Stimulated activated CD4-positive, alpha-beta T cell treated with anti-CD3 and anti-CD28 coated beads, TNF-alpha, amount 100 ng/mL, for 1 hour (primary cell): ENCODE measurements at regions not wholly inside any gene's neighbourhood (a gene's known extent, or its start where the extent isn't known, plus 50 kb on each side); places are given as distances from the start of the nearest gene placed in this dataset.

Experiments
- DNase-seq, 3 donors: peaks; one replicate each; pipeline ENCODE4 v3.0.0-alpha.2; 2020; ENCODE audit warnings: low read depth in 3 of 3, low spot score in 1 of 3

GRCh38 chr4:74640111-74640903 lies 154.0 kb downstream of the BTC start:
- DNase-seq, result no peak

GRCh38 chr4:74642006-74642405 lies 152.3 kb downstream of the BTC start:
- no peak for DNase-seq

GRCh38 chr4:74649193-74649592 lies 145.1 kb downstream of the BTC start:
- no peak for DNase-seq

- no peak for DNase-seq
These were observed 143.1 kb downstream of the BTC start for GRCh38 chr4:74651198-74651597.

- no peak for DNase-seq
These were observed 140.7 kb downstream of the BTC start for GRCh38 chr4:74653331-74654229.

- DNase-seq, result no peak
These were observed 140.1 kb downstream of the BTC start for GRCh38 chr4:74654230-74654681.

- DNase-seq, result no peak
These were observed 137.7 kb downstream of the BTC start for GRCh38 chr4:74656596-74656995.

- DNase-seq, result no peak
These were observed 136.2 kb downstream of the BTC start for GRCh38 chr4:74658116-74658515.

GRCh38 chr4:74659576-74660411 lies 134.5 kb downstream of the BTC start:
- no peak for DNase-seq

GRCh38 chr4:74660866-74661265 lies 133.5 kb downstream of the BTC start:
- no peak for DNase-seq

- DNase-seq, result no peak
These were observed 132.7 kb downstream of the BTC start for GRCh38 chr4:74661427-74662201.

GRCh38 chr4:74663631-74664030 lies 130.7 kb downstream of the BTC start:
- no peak for DNase-seq

GRCh38 chr4:74665346-74665745 lies 129.0 kb downstream of the BTC start:
- no peak for DNase-seq

- DNase-seq, result no peak
These were observed 128.4 kb downstream of the BTC start for GRCh38 chr4:74665876-74666275.

GRCh38 chr4:74667438-74667837 lies 126.9 kb downstream of the BTC start:
- no peak for DNase-seq

- no peak for DNase-seq
These were observed 126.4 kb downstream of the BTC start for GRCh38 chr4:74667944-74668343.

- no peak for DNase-seq
These were observed 124.6 kb downstream of the BTC start for GRCh38 chr4:74669702-74670101.

GRCh38 chr4:74670583-74670982 lies 123.7 kb downstream of the BTC start:
- no peak for DNase-seq

GRCh38 chr4:74671080-74671698 lies 123.1 kb downstream of the BTC start:
- DNase-seq, result peak in 2 of 3 donors; percentile 5 to 10

GRCh38 chr4:74674750-74675149 lies 119.6 kb downstream of the BTC start:
- no peak for DNase-seq
